ENCODE measurements at regions not wholly inside any gene's neighbourhood (a gene's known extent, or its start where the extent isn't known, plus 50 kb on each side); places are given as distances from the start of the nearest gene placed in this dataset.
A peak's percentile ranks its signal among the peaks of the same experiment; 100 is the strongest.

GRCh38 chr1:29936031-29936544 is 699.8 kb downstream of the PTPRU start:
- Histone ChIP-seq H3K4me1 (no peaks in the 10 kb centered on the region), H3K27ac (no peak overlapping the region), H3K27me3 (replicated peaks in 1 of 7) (peaks cover 0 to 23% (median 0%) of the 10 kb centered on the region in 7 donors), H3K9me3 (no peaks in the 10 kb centered on the region), H3K36me3 (no peaks in the 10 kb centered on the region), H3K4me3 (no peak overlapping the region)
- TF ChIP-seq POLR2A (IDR thresholded peaks at IDR 0.05) (no peak), CTCF (IDR thresholded peaks at IDR 0.05 in 8 of 11, conservative IDR thresholded peaks at IDR 0.05 in 3 of 11) (no peak), POLR2AphosphoS5 (IDR thresholded peaks at IDR 0.05) (no peak)
- WGBS, 5 donors = 65 to 83% (median 73%) methylated on average over 7 of the region's 7 CpGs
- intact Hi-C loops (cut with DNase I; ENCODE audit: low total_unique reads) = no loop called here
- peak; percentile 22 for DNase-seq

GRCh38 chr1:29934255-29934772 is 698.0 kb downstream of the PTPRU start:
- Histone ChIP-seq H3K9me3 (no peaks in the 10 kb centered on the region), H3K27ac (no peak overlapping the region), H3K4me3 (no peak overlapping the region), H3K4me1 (no peaks in the 10 kb centered on the region), H3K36me3 (no peaks in the 10 kb centered on the region), H3K27me3 (replicated peaks in 1 of 7) (peaks cover 0 to 23% (median 0%) of the 10 kb centered on the region in 7 donors)
- TF ChIP-seq CTCF (IDR thresholded peaks at IDR 0.05 in 8 of 11, conservative IDR thresholded peaks at IDR 0.05 in 3 of 11) (no peak), POLR2AphosphoS5 (IDR thresholded peaks at IDR 0.05) (no peak), POLR2A (IDR thresholded peaks at IDR 0.05) (no peak)
- intact Hi-C loops (cut with DNase I; ENCODE audit: low total_unique reads) = no loop called here
- 73 to 85% (median 79%) methylated on average over 3 to 6 of the region's 6 CpGs for WGBS, 5 donors
- peak; percentile 61 for DNase-seq

- WGBS, 5 donors = 10 to 12% (median 11%) methylated on average over 4 of the region's 4 CpGs
- no peak overlapping the region for H3K4me3 ChIP-seq
- peak; percentile 9 for DNase-seq
- no peaks in the 10 kb centered on the region for H3K9me3 ChIP-seq
- peaks cover 0 to 30% (median 0%) of the 10 kb centered on the region in 7 donors for H3K27me3 ChIP-seq (replicated peaks in 1 of 7)
- no peak overlapping the region for H3K27ac ChIP-seq
- H3K36me3 ChIP-seq = no peaks in the 10 kb centered on the region
- TF ChIP-seq CTCF (IDR thresholded peaks at IDR 0.05 in 8 of 11, conservative IDR thresholded peaks at IDR 0.05 in 3 of 11) (no peak), POLR2A (IDR thresholded peaks at IDR 0.05) (no peak)
- H3K4me1 ChIP-seq = no peaks in the 10 kb centered on the region
- intact Hi-C loops (cut with DNase I; ENCODE audit: low total_unique reads) = no loop called here
Measured at GRCh38 chr1:29933067-29933466, 696.7 kb downstream of the PTPRU start.

GRCh38 chr1:29932626-29933025 is 696.3 kb downstream of the PTPRU start:
- peak; percentile 56 for DNase-seq
- WGBS, 5 donors = 80 to 89% (median 84%) methylated on average over 8 of the region's 8 CpGs
- Histone ChIP-seq H3K4me3 (no peak overlapping the region), H3K9me3 (no peaks in the 10 kb centered on the region), H3K36me3 (no peaks in the 10 kb centered on the region), H3K27ac (no peak overlapping the region), H3K27me3 (replicated peaks in 1 of 7) (peaks cover 0 to 30% (median 0%) of the 10 kb centered on the region in 7 donors), H3K4me1 (no peaks in the 10 kb centered on the region)
- intact Hi-C loops (cut with DNase I; ENCODE audit: low total_unique reads) = no loop called here
- TF ChIP-seq POLR2AphosphoS5 (IDR thresholded peaks at IDR 0.05) (no peak), CTCF (IDR thresholded peaks at IDR 0.05 in 8 of 11, conservative IDR thresholded peaks at IDR 0.05 in 3 of 11) (no peak), POLR2A (IDR thresholded peaks at IDR 0.05) (no peak)

Data from spleen (tissue), 11 donors.